GM12874 (cell line): ENCODE measurements at regions not wholly inside any gene's neighbourhood (a gene's known extent, or its start where the extent isn't known, plus 50 kb on each side); places are given as distances from the start of the nearest gene placed in this dataset.

Experiments used
- TF ChIP-seq, protein P1 (sequence below): IDR thresholded peaks from 2 replicates; pipeline ENCODE4 v1.5.1; 2011; ENCODE audit warnings: low read depth, mild to moderate bottlenecking, control low read depth, low read length, moderate library complexity; ENCODE audit not compliant: insufficient read depth

DNA sequence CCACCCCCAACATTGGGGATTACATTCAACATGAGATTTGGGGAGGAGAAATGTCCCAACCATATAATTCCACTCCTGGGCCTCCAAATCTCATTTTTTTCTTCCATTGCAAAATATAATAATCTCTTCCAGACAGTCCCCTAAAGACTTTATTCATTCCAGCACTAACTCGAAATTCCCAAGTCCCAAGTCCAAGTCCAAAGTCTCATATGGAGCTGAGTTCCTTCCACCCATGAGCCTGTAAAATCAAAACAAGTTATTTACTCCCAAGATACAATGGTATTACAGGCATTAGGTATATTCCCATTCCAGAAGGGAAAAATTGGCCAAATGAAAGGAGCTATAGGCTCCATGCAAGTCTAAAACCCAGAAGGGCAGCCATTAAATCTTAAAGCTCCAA lies 56.7 kb downstream of the P2RY1 start:
- TF ChIP-seq, protein P1, sequence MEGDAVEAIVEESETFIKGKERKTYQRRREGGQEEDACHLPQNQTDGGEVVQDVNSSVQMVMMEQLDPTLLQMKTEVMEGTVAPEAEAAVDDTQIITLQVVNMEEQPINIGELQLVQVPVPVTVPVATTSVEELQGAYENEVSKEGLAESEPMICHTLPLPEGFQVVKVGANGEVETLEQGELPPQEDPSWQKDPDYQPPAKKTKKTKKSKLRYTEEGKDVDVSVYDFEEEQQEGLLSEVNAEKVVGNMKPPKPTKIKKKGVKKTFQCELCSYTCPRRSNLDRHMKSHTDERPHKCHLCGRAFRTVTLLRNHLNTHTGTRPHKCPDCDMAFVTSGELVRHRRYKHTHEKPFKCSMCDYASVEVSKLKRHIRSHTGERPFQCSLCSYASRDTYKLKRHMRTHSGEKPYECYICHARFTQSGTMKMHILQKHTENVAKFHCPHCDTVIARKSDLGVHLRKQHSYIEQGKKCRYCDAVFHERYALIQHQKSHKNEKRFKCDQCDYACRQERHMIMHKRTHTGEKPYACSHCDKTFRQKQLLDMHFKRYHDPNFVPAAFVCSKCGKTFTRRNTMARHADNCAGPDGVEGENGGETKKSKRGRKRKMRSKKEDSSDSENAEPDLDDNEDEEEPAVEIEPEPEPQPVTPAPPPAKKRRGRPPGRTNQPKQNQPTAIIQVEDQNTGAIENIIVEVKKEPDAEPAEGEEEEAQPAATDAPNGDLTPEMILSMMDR, result no peak

DNA sequence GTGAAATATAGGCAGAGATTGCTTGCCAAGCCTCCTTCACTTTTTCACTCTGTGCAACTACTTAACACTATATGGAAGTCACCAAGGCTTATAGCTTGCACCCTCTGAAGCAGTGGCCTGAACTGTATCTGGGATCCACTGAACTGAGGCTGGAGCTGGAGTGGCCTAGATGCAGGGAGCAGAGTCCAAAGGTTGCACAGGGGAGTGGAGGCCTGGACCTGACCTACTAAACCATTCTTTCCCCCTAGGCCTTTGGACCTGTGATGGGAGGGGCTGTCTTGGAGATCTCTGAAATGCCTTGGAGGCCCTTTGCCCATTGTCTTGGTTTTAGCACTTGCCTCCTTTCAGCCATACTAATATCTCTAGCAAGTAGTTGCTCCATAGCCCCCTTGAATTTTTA lies 57.5 kb downstream of the P2RY1 start:
- TF ChIP-seq, protein P1, result no peak

DNA sequence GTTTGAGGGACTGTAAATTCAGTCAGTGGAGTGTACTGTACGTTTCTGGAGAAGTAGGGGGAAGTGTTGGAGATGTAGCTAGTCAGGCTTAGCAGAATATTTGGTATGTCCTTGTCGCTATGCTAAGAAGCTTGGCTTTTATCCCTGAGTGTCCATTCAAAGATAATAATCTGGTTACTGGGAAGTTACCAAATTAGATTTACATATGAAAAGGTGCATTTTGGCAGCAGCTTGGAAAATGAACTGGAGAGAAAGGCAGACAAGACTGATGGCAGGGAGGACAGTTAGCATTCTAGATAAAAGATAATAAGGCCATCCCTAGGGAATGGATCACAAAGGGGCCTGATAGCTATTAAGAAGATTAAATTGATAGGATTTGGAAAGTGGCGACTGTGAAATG lies 58.7 kb downstream of the P2RY1 start:
- TF ChIP-seq, protein P1, result no peak

DNA sequence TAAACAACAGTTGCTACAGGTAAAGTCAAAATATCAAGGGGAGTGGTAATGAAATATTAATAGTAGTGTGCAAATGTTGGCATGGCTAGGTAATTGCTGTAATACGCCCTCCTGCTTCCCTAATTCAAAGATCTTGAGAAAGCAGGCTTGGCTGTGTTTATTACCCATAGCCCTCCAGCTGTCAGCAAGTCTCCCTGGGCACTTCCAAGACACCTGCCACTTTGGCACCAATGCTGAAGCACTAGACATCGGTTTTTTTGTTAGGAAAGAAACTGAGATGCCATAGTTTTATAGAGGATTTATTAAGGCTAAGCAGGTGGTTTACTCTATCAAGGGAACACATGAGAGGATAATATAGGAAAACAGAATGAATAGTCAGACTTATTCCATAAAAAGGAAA lies 64.4 kb downstream of the P2RY1 start:
- TF ChIP-seq, protein P1, result no peak

DNA sequence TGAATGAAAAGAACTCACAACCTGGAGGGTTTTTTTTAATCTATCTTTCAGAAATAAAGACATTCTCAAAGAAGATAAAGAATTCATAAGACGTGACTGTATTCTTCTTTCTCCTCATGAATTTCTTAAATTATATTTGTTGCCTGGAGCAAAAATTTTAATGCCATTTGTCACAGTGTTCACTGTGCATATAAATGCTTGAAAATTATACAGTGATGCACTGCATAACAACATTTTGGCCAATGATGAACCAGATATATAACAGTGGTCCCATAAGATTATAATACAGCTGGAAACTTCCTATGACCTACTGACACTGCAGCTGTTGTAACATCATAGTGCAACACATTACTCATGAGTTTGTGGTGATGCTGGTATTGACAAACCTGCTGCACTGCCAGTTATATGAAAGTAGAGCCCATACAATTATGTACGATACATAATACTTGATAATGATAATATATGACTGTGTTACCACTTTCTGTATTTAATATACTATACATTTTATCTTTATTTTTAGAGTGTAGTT lies 67.3 kb downstream of the P2RY1 start:
- TF ChIP-seq, protein P1, result no peak

DNA sequence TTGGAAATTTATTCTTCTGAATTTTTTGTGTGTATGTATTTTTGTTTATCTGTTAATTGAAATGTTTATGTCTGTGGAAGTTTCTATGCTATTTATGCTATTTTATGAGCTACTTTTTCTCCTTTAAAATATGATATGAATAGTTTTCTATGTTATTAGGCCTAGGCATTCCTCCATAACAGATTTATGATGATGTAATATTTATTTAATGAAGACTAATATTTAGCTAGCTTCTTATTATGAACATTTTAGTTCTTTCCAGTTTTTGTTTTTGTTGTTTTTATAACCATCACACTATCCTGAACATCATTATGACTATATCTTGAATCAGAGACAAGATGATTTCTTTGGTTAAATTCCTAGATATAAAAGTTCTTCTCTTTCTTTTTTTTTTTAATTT lies 70.7 kb downstream of the P2RY1 start:
- TF ChIP-seq, protein P1, result no peak

DNA sequence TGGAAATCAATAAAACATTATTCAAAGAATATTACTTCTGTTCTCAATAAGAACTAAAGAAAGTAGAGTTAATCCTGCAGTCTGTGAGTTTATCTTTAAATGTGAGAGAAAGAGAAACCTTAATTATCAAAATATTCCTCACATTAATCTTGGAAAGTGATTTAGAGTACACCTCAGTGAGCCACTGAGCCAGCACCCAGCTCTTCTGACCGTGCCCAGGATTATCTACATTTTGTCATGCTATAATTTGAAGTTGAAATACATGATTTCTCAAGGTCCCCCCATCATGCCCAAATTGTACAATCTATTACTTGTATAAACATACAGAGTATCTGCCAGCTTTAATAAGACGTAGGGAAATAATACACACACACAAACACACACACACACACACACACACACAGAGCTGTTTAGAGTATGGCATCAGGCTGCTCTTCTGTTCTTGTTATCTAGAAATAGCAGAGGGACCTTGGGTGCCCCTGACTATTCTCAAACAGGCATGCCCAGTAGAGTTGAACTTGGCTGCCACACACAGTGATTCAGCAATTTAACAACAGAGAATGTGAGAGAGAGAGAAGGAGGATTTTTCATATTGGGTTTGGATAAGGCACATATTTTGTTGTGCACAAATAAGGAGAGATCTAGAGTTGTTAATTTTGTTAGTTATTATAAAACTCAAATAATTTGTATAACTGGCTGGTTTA lies 74.4 kb downstream of the P2RY1 start:
- TF ChIP-seq, protein P1, result no peak
